ENCODE measurements at regions not wholly inside any gene's neighbourhood (a gene's known extent, or its start where the extent isn't known, plus 50 kb on each side); places are given as distances from the start of the nearest gene placed in this dataset.
A peak's percentile ranks its signal among the peaks of the same experiment; 100 is the strongest.
"Not testable (repeated sequence)": the region's sequence is repeated elsewhere in the genome, so short reads cannot be mapped to it uniquely, and the experiment has no call there.

- DNase-seq: no peak
Observed at GRCh38 chr5:2874099-2874498, 122.6 kb upstream of the IRX2 start.

- no peak for DNase-seq
Observed at GRCh38 chr5:2872676-2873075, 121.2 kb upstream of the IRX2 start.

GRCh38 chr5:2871282-2871681 lies 119.8 kb upstream of the IRX2 start:
- DNase-seq: no peak

- DNase-seq: no peak
Observed at GRCh38 chr5:2869471-2869870, 118.0 kb upstream of the IRX2 start.

- no peak for DNase-seq
Observed at GRCh38 chr5:2867373-2867933, 116.0 kb upstream of the IRX2 start.

GRCh38 chr5:2866662-2867372 lies 115.3 kb upstream of the IRX2 start:
- no peak for DNase-seq

- no peak for DNase-seq
Observed at GRCh38 chr5:2865856-2866255, 114.4 kb upstream of the IRX2 start.

GRCh38 chr5:2864515-2865105 lies 113.1 kb upstream of the IRX2 start:
- no peak for DNase-seq

GRCh38 chr5:2863675-2864433 lies 112.4 kb upstream of the IRX2 start:
- DNase-seq: no peak

- DNase-seq: no peak
Observed at GRCh38 chr5:2863133-2863532, 111.7 kb upstream of the IRX2 start.

GRCh38 chr5:2862176-2862575 lies 110.7 kb upstream of the IRX2 start:
- DNase-seq: not testable (repeated sequence)

- DNase-seq: no peak
Observed at GRCh38 chr5:2861605-2862004, 110.1 kb upstream of the IRX2 start.

GRCh38 chr5:2860101-2860500 lies 108.6 kb upstream of the IRX2 start:
- DNase-seq: no peak

- DNase-seq: no peak
Observed at GRCh38 chr5:2857837-2858236, 106.4 kb upstream of the IRX2 start.

GRCh38 chr5:2856206-2856605 lies 104.7 kb upstream of the IRX2 start:
- DNase-seq: no peak

- DNase-seq: no peak
Observed at GRCh38 chr5:2852446-2852845, 101.0 kb upstream of the IRX2 start.

GRCh38 chr5:2851895-2852294 lies 100.4 kb upstream of the IRX2 start:
- DNase-seq: no peak

GRCh38 chr5:2849429-2849828 lies 98.0 kb upstream of the IRX2 start:
- DNase-seq: no peak

GRCh38 chr5:2848619-2849018 lies 97.1 kb upstream of the IRX2 start:
- DNase-seq: peak; percentile 30

GRCh38 chr5:2847608-2848007 lies 96.1 kb upstream of the IRX2 start:
- no peak for DNase-seq

GRCh38 chr5:2841208-2841607 lies 89.7 kb upstream of the IRX2 start:
- DNase-seq: peak; percentile 60

GRCh38 chr5:2840372-2840915 lies 89.0 kb upstream of the IRX2 start:
- DNase-seq: no peak

GRCh38 chr5:2836133-2836532 lies 84.7 kb upstream of the IRX2 start:
- DNase-seq: no peak

GRCh38 chr5:2833556-2833955 lies 82.1 kb upstream of the IRX2 start:
- DNase-seq: no peak
